ENCODE measurements at regions not wholly inside any gene's neighbourhood (a gene's known extent, or its start where the extent isn't known, plus 50 kb on each side); places are given as distances from the start of the nearest gene placed in this dataset.
"Not testable (repeated sequence)": the region's sequence is repeated elsewhere in the genome, so short reads cannot be mapped to it uniquely, and the experiment has no call there.

- H3K4me3 ChIP-seq (ENCODE audit: control insufficient read depth, low read depth, low read length) = no peak overlapping the region
- TF ChIP-seq CTCF (conservative IDR thresholded peaks at IDR 0.05; ENCODE audit: control insufficient read depth, insufficient read depth, low read depth, low read length) = no peak
- DNase-seq (ENCODE audit: low read depth) = no peak
These were observed 131.4 kb downstream of the SLITRK2 start for GRCh38 chrX:145949056-145949455.

- H3K4me3 ChIP-seq (ENCODE audit: control insufficient read depth, low read depth, low read length) = no peak overlapping the region
- no peak for DNase-seq (ENCODE audit: low read depth)
- TF ChIP-seq CTCF (conservative IDR thresholded peaks at IDR 0.05; ENCODE audit: control insufficient read depth, insufficient read depth, low read depth, low read length) = no peak
These were observed 136.0 kb downstream of the SLITRK2 start for GRCh38 chrX:145953628-145954027.

- H3K4me3 ChIP-seq (ENCODE audit: control insufficient read depth, low read depth, low read length) = no peak overlapping the region
- no peak for TF ChIP-seq CTCF (conservative IDR thresholded peaks at IDR 0.05; ENCODE audit: control insufficient read depth, insufficient read depth, low read depth, low read length)
- DNase-seq (ENCODE audit: low read depth) = no peak
These were observed 172.4 kb downstream of the SLITRK2 start for GRCh38 chrX:145990051-145990450.

- DNase-seq (ENCODE audit: low read depth) = no peak
- no peak overlapping the region for H3K4me3 ChIP-seq (ENCODE audit: control insufficient read depth, low read depth, low read length)
- TF ChIP-seq CTCF (conservative IDR thresholded peaks at IDR 0.05; ENCODE audit: control insufficient read depth, insufficient read depth, low read depth, low read length) = no peak
These were observed 189.0 kb downstream of the SLITRK2 start for GRCh38 chrX:146006637-146007036.

- no peak for DNase-seq (ENCODE audit: low read depth)
- H3K4me3 ChIP-seq (ENCODE audit: control insufficient read depth, low read depth, low read length) = no peak overlapping the region
- TF ChIP-seq CTCF (conservative IDR thresholded peaks at IDR 0.05; ENCODE audit: control insufficient read depth, insufficient read depth, low read depth, low read length) = no peak
These were observed 218.4 kb downstream of the SLITRK2 start for GRCh38 chrX:146036000-146036399.

GRCh38 chrX:146041741-146042140, 224.1 kb downstream of the SLITRK2 start:
- no peak for TF ChIP-seq CTCF (conservative IDR thresholded peaks at IDR 0.05; ENCODE audit: control insufficient read depth, insufficient read depth, low read depth, low read length)
- DNase-seq (ENCODE audit: low read depth) = no peak
- no peak overlapping the region for H3K4me3 ChIP-seq (ENCODE audit: control insufficient read depth, low read depth, low read length)

- H3K4me3 ChIP-seq (ENCODE audit: control insufficient read depth, low read depth, low read length); DNase-seq (ENCODE audit: low read depth): not testable (repeated sequence)
These were observed 228.5 kb downstream of the SLITRK2 start for GRCh38 chrX:146046011-146046715.

GRCh38 chrX:146049568-146049967, 231.9 kb downstream of the SLITRK2 start:
- not testable (repeated sequence) for DNase-seq (ENCODE audit: low read depth); H3K4me3 ChIP-seq (ENCODE audit: control insufficient read depth, low read depth, low read length)

Data from fibroblast of mammary gland (primary cell).